ENCODE measurements at regions not wholly inside any gene's neighbourhood (a gene's known extent, or its start where the extent isn't known, plus 50 kb on each side); places are given as distances from the start of the nearest gene placed in this dataset.

GRCh38 chr3:31390466-31390865 lies 142.3 kb upstream of the STT3B start:
- TF ChIP-seq CTCF (IDR thresholded peaks at IDR 0.05) = no peak
- TF ChIP-seq POLR2A (IDR thresholded peaks at IDR 0.05) = no peak

Measured in body of pancreas (tissue), 4 donors.